ENCODE measurements at regions not wholly inside any gene's neighbourhood (a gene's known extent, or its start where the extent isn't known, plus 50 kb on each side); places are given as distances from the start of the nearest gene placed in this dataset.

DNA sequence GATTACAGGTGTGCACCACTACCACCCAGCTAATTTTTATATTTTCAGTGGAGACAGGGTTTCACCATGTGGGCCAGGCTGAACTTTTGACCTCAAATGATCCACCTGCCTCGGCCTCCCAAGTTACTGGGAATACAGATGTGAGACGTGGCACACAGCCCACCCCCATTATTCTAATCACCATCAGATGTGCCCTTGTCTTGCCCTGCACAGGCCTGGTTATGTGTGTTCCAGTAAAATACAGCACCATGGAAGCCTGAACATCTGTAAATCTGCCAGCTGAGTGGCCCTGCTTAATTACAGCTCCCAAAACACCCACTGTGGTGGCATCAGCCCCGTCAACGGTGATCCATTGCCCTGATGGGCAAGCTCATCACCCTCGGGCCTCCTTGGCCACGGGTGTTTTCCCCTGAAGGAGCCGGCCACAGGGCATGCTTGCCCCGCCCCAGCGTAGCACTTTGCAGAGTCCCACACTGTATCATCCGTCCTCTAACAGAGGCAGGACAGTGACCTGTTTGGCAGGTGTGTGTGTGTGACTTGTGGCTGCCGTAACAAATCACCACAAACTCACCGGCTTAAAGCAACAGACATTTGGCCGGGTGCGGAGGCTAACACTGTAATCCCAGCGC, 74.5 kb downstream of the RBFOX3 start:
- no peaks in the 10 kb centered on the region for H3K36me3 ChIP-seq
- no peak for TF ChIP-seq POLR2A (IDR thresholded peaks at IDR 0.05)
- TF ChIP-seq CTCF (IDR thresholded peaks at IDR 0.05): no peak
- TF ChIP-seq POLR2AphosphoS5 (IDR thresholded peaks at IDR 0.05): no peak
- H3K4me1 ChIP-seq: no peaks in the 10 kb centered on the region
- H3K9me3 ChIP-seq: no peaks in the 10 kb centered on the region
- H3K27ac ChIP-seq: no peak overlapping the region
- no peak overlapping the region for H3K4me3 ChIP-seq
- no peak for DNase-seq (ENCODE audit: low spot score in 2 of 2)
- intact Hi-C loops (cut with DNase I; ENCODE audit: low total_unique reads): no loop called here
- H3K27me3 ChIP-seq: peaks cover 0 to 41% of the 10 kb centered on the region in 2 donors

DNA sequence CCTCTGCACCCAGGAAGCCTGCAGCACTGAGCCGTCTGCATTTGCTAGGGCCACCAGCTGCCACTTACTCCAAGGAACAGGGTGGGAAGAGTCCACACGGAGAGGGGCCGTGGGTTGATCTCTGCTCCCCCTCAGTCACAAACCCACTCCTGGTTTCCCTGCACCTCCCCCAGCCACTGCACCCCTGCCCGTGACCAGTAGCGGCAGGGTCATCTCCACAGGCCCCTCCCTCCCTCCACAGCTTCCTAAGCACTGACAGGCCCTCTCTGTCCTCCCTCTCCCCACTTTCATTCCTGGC, 75.2 kb downstream of the RBFOX3 start:
- intact Hi-C loops (cut with DNase I; ENCODE audit: low total_unique reads): no loop called here
- Histone ChIP-seq H3K27me3 (peaks cover 0 to 48% of the 10 kb centered on the region in 2 donors), H3K4me1 (no peaks in the 10 kb centered on the region), H3K36me3 (no peaks in the 10 kb centered on the region), H3K27ac (no peak overlapping the region), H3K4me3 (no peak overlapping the region), H3K9me3 (no peaks in the 10 kb centered on the region)
- TF ChIP-seq POLR2AphosphoS5 (IDR thresholded peaks at IDR 0.05) (no peak), POLR2A (IDR thresholded peaks at IDR 0.05) (no peak), CTCF (IDR thresholded peaks at IDR 0.05) (no peak)
- DNase-seq (ENCODE audit: low spot score in 2 of 2): no peak

- no peak for DNase-seq (ENCODE audit: low spot score in 2 of 2)
- intact Hi-C loops (cut with DNase I; ENCODE audit: low total_unique reads): no loop called here
- no peak overlapping the region for H3K27ac ChIP-seq
These were observed 75.8 kb downstream of the RBFOX3 start for GRCh38 chr17:79534851-79535727.

DNA sequence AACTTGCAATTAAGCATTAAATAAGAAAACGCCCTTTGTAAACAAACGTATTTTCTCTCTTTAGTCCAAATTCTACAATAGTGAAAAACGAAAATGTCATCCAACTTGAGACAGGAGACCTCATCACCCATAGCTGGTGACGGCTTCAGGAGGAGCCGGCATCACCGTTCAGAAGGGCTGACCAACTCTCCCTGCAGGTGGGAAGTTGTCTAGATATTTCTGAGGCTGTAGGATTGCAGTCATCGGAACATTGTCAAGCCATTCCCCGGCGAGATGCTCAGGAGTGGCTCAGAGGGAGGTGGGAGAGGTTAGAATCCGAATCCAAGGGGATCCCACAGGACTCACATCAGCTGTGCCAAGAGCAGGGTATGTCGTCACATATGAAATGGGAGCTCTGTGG, 76.7 kb downstream of the RBFOX3 start:
- no peak overlapping the region for H3K4me3 ChIP-seq

More at GRCh38 chr17:79534851-79535727, 75.8 kb downstream of the RBFOX3 start:
- Histone ChIP-seq H3K4me1 (no peaks in the 10 kb centered on the region), H3K4me3 (no peak overlapping the region), H3K9me3 (no peaks in the 10 kb centered on the region), H3K27me3 (peaks cover 0 to 53% of the 10 kb centered on the region in 2 donors), H3K36me3 (no peaks in the 10 kb centered on the region)
- no peak for TF ChIP-seq POLR2A (IDR thresholded peaks at IDR 0.05)
- TF ChIP-seq CTCF (IDR thresholded peaks at IDR 0.05): no peak
- TF ChIP-seq POLR2AphosphoS5 (IDR thresholded peaks at IDR 0.05): no peak

More for the DNA sequence above, 76.7 kb downstream of the RBFOX3 start:
- intact Hi-C loops (cut with DNase I; ENCODE audit: low total_unique reads): no loop called here
- Histone ChIP-seq H3K36me3 (no peaks in the 10 kb centered on the region), H3K27ac (no peak overlapping the region), H3K4me1 (no peaks in the 10 kb centered on the region), H3K9me3 (no peaks in the 10 kb centered on the region), H3K27me3 (peaks cover 0 to 60% of the 10 kb centered on the region in 2 donors)
- no peak for DNase-seq (ENCODE audit: low spot score in 2 of 2)
- TF ChIP-seq POLR2AphosphoS5 (IDR thresholded peaks at IDR 0.05) (no peak), CTCF (IDR thresholded peaks at IDR 0.05) (no peak), POLR2A (IDR thresholded peaks at IDR 0.05) (no peak)

Data from breast epithelium (tissue), 4 donors.